Fibroblast of the aortic adventitia (primary cell): ENCODE measurements at regions not wholly inside any gene's neighbourhood (a gene's known extent, or its start where the extent isn't known, plus 50 kb on each side); places are given as distances from the start of the nearest gene placed in this dataset.

ENCODE experiments used
- DNase-seq: peaks from one replicate; pipeline ENCODE4 v3.0.0-alpha.2; 2010; ENCODE audit warnings: low read depth
- H3K4me3 ChIP-seq: 2 replicates; pipeline ENCODE4 v1.5.1; 2011; ENCODE audit warnings: low read depth, mild to moderate bottlenecking, control low read depth, low read length, moderate library complexity
- TF ChIP-seq, protein P1 (sequence below): IDR thresholded peaks from 2 replicates; pipeline ENCODE4 v1.5.1; 2011; ENCODE audit warnings: mild to moderate bottlenecking, low read length, control low read depth, inconsistent platforms; ENCODE audit not compliant: insufficient read depth

DNA sequence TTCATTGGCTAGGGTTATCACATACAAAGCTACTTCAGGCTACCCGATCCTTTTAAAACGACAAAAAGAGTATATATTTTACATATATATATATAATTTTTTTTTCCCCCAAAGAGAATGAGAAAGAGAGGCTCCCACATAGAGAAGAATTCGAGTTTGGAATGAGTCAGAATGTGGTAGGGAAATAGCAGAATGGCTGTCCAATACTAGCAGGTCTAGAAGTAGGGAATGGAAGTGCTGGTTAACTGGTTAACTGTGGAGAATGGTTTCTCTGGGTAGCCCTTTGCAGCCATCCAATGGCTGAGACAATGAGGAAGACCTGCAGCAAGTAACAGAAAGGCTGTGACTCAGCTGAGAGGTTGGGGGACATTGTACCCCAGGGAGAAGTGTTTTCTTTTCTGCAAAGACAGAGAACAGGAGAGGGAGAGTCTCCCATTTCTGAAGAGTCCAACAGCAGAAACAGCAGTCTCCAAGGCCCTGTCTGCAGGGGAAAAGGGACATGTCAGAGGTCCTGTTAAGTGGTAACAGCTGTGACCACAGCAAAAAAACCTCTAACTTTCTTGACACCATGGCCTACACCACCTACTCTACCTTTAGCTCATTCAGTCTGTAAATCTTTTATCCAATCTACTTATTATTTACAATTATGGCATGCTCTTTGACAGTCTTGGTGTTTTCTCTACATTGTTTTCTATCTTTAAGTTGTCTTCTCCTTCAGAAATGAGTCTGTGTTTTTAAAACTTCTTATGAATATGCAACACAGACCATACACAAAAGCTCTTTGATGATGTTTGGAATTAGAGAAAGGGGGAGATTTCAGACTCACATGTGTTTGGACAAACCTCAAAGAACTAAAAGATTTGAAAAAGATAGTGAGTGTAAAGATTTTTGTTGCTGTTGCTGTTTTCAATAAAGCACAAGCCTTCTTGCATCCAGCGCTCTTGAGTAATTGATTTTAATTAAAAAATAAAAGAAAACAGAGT is 116.1 kb upstream of the SLC7A14 start:
- TF ChIP-seq, protein P1, sequence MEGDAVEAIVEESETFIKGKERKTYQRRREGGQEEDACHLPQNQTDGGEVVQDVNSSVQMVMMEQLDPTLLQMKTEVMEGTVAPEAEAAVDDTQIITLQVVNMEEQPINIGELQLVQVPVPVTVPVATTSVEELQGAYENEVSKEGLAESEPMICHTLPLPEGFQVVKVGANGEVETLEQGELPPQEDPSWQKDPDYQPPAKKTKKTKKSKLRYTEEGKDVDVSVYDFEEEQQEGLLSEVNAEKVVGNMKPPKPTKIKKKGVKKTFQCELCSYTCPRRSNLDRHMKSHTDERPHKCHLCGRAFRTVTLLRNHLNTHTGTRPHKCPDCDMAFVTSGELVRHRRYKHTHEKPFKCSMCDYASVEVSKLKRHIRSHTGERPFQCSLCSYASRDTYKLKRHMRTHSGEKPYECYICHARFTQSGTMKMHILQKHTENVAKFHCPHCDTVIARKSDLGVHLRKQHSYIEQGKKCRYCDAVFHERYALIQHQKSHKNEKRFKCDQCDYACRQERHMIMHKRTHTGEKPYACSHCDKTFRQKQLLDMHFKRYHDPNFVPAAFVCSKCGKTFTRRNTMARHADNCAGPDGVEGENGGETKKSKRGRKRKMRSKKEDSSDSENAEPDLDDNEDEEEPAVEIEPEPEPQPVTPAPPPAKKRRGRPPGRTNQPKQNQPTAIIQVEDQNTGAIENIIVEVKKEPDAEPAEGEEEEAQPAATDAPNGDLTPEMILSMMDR = no peak
- DNase-seq = no peak
- no peak overlapping the region for H3K4me3 ChIP-seq

DNA sequence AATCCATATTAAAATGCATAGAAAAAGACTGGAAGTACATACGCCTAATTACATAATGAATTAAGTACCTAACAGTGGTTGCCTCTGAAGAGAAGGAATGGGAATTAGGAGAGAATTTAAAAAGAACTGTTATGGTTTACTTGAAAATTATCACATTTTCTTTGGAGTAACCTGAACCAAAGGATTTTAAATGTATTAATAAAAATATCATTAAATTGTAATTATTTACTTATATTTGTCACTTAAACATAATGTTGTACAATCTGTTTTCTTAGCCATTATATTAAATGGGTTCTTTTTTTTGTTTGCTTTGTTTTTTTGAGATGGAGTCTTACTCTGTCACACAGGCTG is 114.2 kb upstream of the SLC7A14 start:
- no peak overlapping the region for H3K4me3 ChIP-seq
- no peak for DNase-seq
- TF ChIP-seq, protein P1 = no peak

DNA sequence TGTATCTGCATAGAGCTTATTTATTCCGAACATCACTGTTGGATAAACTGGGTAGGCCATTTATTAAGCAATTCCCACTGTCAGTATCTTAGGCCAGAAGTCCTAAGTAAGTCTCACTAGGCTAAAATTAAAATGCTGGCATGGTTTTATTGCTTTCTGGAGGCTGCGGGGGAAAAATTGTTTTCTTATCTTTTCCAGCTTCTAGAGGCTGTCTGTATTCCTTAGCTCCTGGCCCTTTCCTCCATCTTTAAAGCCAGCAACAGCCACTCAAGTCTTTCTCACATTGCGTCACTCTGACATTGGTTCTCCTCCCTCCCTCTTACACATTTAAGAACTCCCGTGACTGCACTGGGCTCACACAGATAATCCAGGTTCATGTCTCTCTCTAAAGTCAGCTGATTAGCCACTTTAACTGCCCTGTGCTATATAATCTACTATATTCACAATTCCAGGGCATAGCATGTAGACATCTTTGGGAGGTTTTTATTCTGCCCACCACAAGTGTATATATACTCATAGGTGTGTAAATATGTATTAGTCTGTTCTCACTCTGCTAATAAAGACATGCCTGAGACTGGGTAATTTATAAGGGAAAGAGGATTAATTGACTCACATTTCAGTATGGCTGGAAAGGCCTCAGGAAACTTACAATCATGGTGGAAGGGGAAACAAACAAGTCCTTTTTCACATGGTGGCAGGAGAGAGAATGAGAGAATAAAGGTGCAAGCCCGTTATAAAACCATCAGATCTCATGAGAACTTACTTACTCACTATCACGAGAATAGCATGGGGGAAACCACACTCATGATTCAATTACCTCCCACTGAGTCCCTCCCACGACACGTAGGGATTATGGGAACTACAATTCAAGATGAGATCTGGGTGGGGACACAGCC is 113.5 kb upstream of the SLC7A14 start:
- DNase-seq = peak; percentile 96
- no peak overlapping the region for H3K4me3 ChIP-seq
- TF ChIP-seq, protein P1 = no peak

DNA sequence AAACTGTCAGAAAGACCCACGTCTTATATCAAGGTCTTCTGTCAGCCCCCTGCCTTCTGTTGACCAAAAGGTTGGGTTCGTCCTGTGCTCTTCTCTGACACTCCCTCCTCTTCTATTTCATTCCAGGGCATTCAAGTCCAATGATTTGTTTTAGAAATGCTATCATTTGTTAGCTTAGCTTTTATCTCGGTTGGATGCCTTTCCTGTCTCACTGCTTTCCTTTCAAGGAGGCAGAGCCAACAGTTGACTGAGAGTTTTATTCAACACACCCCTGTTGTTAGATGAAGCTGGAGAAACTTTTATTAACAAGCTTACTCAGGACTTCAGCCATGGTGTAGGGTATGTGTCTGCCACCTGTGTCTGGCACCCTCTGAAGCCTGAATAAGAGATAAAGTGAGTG is 112.0 kb upstream of the SLC7A14 start:
- H3K4me3 ChIP-seq = peak overlapping the region; percentile 15
- DNase-seq = peak; percentile 73
- TF ChIP-seq, protein P1 = no peak

DNA sequence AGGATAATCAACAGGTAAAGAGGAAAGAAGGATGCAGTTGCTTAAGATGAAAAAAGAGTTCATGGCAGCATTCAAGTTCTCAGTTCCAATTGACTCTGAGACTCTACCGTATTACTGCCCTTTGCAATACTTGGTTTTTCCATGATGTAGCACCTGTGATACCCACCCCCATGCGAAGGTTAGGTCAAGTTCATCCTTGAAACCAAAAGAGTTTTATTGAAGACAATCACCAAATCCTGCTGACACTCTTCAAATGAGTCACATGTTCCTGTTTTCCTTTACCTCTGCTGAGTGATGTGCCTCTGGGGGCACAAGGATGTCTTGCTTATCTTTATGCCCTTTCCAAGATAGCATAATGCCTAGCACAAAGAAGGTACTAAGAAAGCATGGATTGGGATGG is 111.3 kb upstream of the SLC7A14 start:
- H3K4me3 ChIP-seq = no peak overlapping the region
- TF ChIP-seq, protein P1 = no peak
- DNase-seq = no peak

DNA sequence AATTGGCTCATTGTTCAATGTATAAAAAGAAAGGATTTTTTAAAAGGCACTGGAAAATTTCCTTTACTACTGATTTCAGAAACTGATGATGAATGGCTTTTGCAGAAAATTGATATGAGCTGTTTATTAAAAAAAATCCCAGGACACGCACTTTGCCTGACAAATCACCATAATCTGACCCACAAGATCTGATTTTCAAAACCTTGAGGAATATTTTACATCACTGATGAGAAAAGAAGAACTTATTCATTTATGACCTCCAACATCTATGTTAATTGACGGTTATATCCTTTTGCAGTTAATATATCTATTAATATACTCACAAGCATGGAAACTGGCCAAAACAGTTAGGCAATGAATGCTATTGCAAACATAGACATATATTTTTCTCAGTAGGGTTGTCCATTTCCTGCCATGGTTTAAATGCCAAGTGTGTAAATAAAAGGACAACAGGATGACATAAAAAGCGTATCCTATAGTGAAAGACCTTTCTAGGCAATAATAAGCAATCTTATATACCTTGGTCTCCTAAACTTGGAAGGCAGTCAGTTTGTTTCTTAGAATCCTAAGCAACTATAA is 109.7 kb upstream of the SLC7A14 start:
- H3K4me3 ChIP-seq = no peak overlapping the region
- no peak for DNase-seq
- TF ChIP-seq, protein P1 = no peak
